ENCODE measurements at regions not wholly inside any gene's neighbourhood (a gene's known extent, or its start where the extent isn't known, plus 50 kb on each side); places are given as distances from the start of the nearest gene placed in this dataset.

- no peak for TF ChIP-seq CTCF (IDR thresholded peaks at IDR 0.05; ENCODE audit: low read depth, low read length, missing control alignments)
- no peak overlapping the region for H3K4me3 ChIP-seq (ENCODE audit: low read depth, low read length)
- no peak for DNase-seq (ENCODE audit: low read depth)
Observed at GRCh38 chr6:91566467-91566866, 979.6 kb upstream of the MAP3K7 start.

GRCh38 chr6:91565207-91565606 is 978.3 kb upstream of the MAP3K7 start:
- no peak for DNase-seq (ENCODE audit: low read depth)
- no peak for TF ChIP-seq CTCF (IDR thresholded peaks at IDR 0.05; ENCODE audit: low read depth, low read length, missing control alignments)
- no peak overlapping the region for H3K4me3 ChIP-seq (ENCODE audit: low read depth, low read length)

- TF ChIP-seq CTCF (IDR thresholded peaks at IDR 0.05; ENCODE audit: low read depth, low read length, missing control alignments), result no peak
- DNase-seq (ENCODE audit: low read depth), result no peak
- no peak overlapping the region for H3K4me3 ChIP-seq (ENCODE audit: low read depth, low read length)
Observed at GRCh38 chr6:91562955-91563354, 976.1 kb upstream of the MAP3K7 start.

GRCh38 chr6:91560409-91560808 is 973.5 kb upstream of the MAP3K7 start:
- no peak overlapping the region for H3K4me3 ChIP-seq (ENCODE audit: low read depth, low read length)
- TF ChIP-seq CTCF (IDR thresholded peaks at IDR 0.05; ENCODE audit: low read depth, low read length, missing control alignments), result no peak
- no peak for DNase-seq (ENCODE audit: low read depth)

- DNase-seq (ENCODE audit: low read depth), result no peak
- TF ChIP-seq CTCF (IDR thresholded peaks at IDR 0.05; ENCODE audit: low read depth, low read length, missing control alignments), result no peak
- no peak overlapping the region for H3K4me3 ChIP-seq (ENCODE audit: low read depth, low read length)
Observed at GRCh38 chr6:91540902-91541301, 954.0 kb upstream of the MAP3K7 start.

- H3K4me3 ChIP-seq (ENCODE audit: low read depth, low read length), result no peak overlapping the region
- TF ChIP-seq CTCF (IDR thresholded peaks at IDR 0.05; ENCODE audit: low read depth, low read length, missing control alignments), result no peak
- no peak for DNase-seq (ENCODE audit: low read depth)
Observed at GRCh38 chr6:91539456-91539855, 952.6 kb upstream of the MAP3K7 start.

- no peak for TF ChIP-seq CTCF (IDR thresholded peaks at IDR 0.05; ENCODE audit: low read depth, low read length, missing control alignments)
- no peak overlapping the region for H3K4me3 ChIP-seq (ENCODE audit: low read depth, low read length)
- no peak for DNase-seq (ENCODE audit: low read depth)
Observed at GRCh38 chr6:91538622-91539021, 951.8 kb upstream of the MAP3K7 start.
